HG02938 (cell line): ENCODE measurements at regions not wholly inside any gene's neighbourhood (a gene's known extent, or its start where the extent isn't known, plus 50 kb on each side); places are given as distances from the start of the nearest gene placed in this dataset.

Source experiments
- ATAC-seq: cut with Tn5 transposase; IDR thresholded peaks from one replicate; pipeline ENCODE4 v1.9.1; 2021; ENCODE audit warnings: mild to moderate bottlenecking, moderate library complexity; ENCODE audit not compliant: unreplicated experiment

DNA sequence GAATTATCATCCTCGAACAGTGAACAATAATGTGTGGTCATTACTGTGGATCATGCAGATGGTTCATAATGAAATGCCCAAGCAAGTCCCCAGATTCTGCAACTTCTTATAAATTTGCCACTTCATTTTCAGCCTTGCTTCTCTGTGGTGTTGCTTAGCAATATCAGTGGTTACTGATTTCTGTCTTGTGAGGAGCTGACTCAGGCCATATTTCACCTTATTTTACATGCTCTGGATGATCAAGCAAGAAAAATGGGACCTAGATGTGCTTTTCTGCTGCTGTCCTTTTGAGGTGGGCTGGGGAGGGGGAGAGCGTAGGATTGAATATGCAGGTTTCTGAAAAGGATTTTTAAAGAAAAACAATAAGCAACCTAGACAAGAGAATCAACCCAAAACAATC lies 188.3 kb downstream of the SLC24A2 start:
- ATAC-seq, result no peak

DNA sequence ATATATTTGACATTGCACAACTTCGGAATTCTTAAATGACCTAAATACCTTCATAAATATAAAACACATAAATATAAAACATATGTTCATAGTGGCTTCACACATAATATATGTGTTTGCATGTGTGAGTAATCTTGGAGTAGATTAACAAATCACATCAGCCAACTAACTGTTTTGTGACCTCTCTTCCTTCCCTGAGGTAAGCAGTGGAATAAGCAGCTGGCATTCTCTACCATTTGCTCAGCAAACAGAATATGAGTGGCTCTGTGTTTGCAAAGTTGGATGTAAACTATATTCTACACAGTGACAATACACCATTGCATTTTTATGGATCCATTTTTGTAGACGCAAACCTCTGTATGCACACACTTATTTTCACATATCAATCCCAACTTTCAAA lies 189.9 kb downstream of the ACER2 start:
- ATAC-seq, result no peak

DNA sequence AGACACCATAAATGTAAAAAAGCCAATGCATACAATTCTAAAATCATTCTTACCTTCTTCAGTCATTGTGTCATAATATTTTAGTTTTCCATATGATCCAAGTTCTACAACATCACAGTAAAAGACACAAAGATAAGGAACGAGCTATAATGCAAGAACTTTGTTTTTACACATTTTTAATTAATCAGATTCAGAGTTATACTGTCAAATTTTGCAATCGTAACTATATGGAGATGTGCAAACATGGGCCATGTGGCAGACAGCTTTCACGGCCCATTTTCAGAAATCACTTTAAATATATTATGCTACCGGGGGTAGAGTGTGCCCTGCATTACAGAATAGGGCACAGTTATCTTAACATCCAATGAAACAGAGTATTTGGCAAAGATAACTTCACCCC lies 188.4 kb downstream of the ACER2 start:
- no peak for ATAC-seq

DNA sequence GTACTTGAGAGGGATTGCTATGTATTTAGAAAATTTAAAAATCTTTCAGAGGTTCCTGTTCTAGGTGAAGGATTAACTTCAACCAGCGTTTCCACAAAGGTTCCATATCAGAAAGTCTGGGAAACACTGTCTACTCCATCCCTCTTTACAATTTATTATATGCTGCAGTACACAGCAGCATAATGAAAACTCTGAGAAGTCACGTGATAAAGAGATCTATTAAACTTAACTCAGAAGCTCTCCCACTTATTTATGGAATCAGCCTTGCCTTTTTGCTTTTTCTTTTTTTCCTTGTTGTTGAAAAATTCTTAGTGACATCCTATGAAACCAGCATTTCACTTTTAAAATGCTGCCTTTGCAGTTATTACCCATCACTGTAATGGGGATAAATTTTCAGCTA lies 186.2 kb downstream of the ACER2 start:
- no peak for ATAC-seq

DNA sequence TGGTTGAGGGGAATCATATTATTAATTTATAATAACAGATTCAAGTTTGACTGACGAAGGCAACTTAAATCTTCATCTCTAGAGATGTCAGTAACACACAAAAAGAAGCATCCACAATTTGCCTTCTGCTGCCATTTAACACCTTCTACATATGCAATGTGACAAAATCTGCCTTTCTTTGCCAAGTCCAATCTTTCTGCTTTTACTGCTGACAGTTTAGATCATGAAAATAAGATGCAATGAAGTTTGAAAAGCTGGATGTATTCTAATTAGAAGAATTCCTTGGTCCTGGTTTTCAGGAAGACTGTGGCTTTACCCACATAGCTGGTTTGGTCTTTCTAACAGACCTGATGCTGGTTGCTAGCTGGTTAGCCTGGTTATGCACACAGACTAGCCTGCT lies 178.9 kb downstream of the ACER2 start:
- no peak for ATAC-seq

DNA sequence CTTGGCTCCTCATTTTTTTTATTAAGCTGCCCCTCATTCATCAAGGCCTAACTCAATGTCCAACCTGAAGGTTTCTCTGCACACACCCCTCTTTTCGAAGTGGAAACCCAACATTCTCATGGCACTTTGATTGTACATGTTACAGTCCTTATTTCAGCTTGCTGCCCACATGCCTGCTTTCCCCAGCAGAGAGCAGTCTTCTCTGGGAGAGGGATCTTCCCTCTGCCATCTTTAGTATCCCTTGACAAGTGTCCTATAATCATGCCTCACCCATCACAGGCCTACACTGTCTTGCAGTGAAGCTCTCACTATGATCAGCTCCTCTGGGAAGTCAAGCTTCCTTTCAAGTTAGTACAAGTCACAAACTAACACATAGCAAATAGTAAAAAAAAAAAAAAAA lies 175.1 kb downstream of the ACER2 start:
- no peak for ATAC-seq

DNA sequence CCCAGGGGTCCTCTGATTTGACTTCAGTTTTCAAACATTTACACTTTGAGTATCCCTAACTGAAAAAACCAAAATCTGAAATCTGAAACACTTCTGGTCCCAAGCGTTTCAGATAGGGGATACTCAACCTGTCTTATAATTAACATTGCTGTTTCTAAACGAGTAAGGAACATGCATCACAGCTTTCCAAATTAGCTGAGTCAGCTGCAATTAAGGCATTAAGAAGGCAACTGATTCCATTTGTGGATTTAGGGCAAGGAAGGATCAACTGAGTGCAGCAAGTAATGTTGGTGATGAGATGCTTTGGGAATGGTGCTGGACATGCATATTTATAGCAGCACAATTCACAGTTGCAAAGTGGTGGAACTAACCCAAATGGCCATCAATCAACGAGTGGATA lies 168.6 kb downstream of the ACER2 start:
- no peak for ATAC-seq

DNA sequence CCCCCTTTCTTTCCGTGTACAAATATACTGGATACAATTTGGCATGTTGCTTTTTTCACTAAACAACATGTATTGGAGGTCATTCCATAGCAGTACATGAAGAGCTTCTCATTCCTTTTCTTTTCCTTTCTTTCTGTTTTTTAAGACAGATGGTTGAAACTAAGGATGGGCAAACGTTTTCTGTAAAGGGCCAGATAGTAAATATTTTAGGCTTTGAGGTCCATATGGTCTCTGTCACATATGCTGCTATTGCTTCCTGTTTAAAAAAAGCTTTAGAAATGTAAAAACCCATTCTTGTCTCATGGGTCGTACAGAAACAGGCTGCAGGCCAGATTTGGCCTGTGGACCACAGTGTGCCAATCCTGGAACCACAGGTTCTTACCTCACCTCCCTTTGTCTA lies 160.1 kb downstream of the ACER2 start:
- no peak for ATAC-seq

DNA sequence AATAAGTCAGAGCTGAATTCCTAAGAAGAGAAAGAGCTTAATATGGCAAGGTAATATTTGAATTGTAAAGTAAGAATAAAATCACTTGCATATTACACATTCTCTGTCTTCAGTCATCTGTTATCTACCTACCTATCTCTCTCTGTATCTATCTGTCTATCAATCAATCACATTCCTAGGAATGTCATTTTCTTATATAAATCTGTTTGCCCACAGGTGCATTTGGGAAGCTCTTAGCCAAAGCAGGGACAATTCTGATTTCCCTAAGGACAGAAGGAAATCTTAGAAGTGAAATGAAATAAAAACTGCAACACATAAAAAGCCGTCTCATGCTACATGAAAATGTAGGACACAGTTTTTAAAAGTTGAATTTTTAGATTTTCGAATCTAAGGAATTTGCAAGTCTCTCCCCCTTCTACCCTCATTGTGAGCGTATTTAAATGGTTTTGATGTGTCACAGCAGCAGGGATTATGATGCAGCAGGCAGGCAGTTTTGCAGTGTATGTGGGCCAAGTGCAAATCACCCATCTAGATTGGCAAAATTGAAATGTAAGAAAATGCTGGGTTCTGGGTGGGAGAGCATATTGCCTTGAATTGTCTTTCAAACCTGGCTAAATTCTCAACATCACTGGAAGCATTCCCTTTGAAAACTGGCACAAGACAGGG lies 155.7 kb downstream of the ACER2 start:
- ATAC-seq, result no peak

DNA sequence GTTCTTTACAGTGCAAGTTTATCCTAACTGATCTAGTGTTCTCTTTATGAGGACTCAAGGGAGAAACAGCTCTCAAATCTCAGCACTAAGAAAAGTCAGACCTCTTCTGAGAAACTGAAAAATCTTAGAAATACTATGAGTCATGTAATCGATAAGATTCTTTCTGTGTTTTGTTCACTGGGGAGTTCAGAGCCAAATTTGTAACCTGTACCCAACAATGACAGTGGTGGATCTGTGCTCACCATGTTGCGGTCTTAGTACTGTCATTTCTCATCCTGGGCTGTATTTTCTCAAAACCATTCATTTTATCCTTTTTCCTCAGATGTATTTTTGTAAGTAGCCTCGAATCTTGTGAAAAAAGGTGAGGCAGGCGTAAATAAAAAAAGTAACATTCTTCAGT lies 146.4 kb downstream of the ACER2 start:
- ATAC-seq, result no peak

DNA sequence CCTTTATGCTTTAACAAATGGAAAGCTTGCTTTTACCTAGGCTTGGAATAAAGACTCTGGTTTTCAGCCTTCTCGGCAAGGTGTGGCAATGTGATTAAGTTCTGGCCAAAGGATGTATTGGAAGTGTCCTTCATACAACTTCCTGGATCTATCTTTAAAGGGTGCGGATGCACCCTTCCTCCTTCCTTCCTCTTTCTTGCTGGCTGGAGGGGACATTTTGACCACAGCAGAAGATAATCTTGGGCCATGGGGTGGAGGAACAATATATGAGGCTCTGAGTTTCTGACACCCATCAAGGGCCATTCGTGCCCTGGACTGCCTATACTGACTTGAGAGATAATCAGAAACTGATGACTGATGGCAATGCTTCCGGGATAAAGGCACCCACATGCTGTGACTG lies 145.7 kb downstream of the ACER2 start:
- ATAC-seq, result no peak

DNA sequence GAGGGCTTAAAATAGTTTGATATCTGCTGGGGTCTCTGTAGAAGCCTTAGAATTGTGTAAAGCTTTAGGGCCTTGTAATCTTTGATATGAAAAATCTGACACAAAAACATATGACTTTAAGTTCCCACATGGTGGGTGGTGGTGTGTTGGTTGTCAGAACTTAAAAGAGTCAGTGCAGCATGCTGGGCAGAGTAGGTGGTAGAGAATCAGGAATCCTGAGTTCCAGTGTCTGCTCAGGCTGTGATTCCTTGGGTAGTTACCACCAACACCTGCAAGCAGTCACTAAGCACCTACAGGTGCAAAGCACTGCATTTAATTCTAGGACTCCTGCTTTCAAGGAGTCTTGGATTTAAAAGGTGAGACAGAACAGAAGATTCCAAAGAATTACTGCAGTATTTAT lies 144.6 kb downstream of the ACER2 start:
- ATAC-seq, result no peak

DNA sequence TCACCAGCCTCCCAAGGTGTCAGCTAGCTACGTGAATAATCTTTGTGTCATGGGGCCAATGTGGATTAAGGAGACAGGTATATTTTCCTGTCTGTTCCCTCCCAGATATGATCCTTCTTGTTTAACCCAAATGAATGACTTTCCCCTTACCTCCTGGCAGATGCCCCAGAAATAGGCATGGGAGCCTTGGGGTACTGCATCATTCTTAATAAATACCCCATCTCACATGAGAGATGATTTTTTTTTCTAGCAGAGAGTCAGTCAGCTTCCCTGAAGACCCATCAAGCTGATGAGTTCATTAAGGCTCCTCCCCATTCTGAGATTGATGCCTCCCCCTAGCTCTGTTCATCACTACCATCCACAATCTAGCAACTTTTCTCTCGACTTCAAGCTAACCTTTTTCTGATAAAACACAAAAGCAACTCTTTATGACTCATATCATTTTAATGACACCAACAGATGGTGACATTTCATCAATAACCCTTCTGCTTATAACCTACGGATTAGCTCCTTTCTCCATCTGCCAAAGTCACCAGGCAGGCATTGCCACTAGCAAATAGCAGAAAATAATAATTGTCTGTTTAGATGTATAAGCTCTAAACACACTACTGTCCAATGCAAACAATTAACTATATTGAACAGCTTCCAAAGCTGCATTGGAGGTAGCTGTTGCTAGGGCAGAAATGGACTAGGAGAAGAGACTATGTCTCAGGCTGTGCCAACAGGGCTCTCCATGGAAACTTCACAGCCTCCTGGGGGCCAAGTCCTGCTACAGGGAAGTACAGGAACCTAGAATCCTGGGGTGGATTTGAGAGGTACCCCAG lies 143.7 kb downstream of the ACER2 start:
- ATAC-seq, result no peak

DNA sequence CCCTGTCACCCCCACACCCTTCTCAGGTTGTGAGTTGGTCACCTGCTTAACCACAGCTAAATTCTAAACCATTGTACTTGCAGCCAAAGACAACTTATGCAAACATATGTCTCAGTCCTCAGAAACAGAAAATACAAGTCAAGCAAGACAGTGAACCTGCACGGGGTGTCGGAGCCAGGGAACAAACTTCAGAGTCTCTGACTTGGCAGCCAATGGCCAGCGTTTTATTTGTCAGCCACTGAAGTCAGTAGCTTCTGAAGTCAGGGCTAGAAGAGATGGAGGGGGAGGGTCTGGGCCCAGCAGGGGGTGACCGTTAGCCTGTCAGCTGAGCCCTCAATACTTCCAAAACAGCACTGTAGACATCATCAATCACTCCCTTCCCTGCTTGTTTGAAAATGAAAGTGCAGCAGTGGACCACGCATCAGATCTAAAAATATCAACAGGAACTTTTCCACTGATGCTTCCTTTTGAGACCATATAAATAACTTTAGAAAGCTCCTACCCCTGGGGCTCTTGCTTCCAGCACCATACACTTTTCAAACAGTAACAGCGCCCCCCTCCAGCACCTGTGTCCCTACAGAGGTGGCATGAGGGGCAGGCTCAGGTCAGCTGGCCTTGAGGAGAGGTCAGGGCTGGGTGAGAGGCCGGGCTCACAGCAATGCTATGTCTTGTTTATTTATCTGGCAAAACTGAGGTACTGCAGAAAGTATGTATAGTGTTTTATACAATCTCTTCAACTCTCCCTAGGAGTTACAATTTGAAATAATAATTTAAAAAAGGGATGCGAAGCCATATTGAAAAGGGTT lies 142.5 kb downstream of the ACER2 start:
- peak; percentile 51 for ATAC-seq

DNA sequence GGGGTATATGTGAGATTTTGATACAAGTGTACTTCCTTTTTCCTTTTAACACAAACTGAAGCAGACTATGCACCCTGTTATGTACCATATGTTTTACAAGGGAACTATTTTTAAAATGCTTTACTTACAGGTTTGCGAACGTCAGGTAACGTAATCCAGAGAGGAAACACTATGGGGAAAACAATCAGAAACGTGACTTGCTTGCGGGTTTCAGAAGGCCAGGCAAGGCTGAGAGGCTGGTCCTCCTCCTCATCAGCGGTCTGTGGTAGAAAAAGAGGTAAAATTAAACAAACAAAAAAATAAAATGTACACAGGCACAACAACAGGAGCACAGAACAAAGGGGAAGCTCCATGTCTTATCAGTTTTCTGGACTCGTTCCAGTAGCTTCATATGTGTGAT lies 141.2 kb downstream of the ACER2 start:
- no peak for ATAC-seq

DNA sequence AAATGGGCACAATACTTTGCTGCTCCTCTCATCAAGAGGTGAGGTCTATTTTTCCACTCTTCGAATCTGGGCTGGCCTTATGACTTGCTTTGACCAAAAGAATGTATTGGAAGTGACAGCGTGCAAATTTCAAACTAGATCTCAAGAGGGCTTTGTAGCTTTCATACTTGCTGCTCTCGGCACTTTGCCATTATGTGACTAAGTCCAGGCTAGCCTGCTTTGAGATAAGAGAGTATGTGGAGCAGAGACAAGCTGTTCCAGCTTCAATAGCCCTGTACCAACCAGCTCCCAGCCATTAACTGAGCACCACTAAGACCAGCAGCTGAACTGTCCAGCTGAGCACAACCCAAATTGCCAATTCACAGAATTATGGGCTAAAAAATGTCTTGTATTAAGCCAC lies 124.6 kb downstream of the ACER2 start:
- no peak for ATAC-seq

DNA sequence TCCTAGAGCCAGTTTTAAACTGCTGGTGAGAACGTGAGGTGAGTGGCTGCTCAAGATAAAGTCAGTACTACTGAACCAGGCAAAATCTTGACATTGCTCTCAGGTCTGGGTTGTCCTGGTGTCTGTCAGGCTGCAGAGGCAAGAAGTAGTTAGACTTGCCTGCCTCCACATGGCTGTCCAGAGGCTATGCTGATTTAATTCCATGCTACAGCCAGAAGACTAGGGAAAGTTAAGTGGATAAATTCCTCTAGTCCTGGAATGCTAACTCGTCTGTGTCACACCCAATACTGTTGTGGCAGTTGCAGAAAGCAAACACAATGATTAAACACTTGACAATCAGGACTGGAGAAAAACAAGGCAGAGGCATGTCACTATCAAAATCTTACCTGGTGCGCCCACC lies 118.9 kb downstream of the ACER2 start:
- no peak for ATAC-seq

DNA sequence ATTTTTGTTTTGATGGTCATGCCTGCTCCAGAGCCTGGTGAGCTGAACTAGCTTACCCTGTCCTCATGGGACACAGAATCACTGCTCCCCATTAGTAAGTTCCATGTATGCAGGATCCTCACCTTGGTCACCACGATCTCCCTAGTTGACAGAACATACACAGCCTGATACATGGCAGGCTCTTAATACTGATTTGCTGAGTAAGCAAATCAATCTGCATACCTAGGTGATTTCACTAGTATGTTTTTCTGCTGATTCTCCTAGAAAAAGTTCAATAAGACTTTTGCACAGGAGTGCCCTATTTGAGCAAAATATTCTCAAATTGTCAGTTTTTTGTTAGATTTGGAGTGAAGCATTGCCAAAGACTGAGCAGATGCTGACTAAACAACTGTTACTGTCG lies 113.7 kb downstream of the ACER2 start:
- ATAC-seq, result no peak

DNA sequence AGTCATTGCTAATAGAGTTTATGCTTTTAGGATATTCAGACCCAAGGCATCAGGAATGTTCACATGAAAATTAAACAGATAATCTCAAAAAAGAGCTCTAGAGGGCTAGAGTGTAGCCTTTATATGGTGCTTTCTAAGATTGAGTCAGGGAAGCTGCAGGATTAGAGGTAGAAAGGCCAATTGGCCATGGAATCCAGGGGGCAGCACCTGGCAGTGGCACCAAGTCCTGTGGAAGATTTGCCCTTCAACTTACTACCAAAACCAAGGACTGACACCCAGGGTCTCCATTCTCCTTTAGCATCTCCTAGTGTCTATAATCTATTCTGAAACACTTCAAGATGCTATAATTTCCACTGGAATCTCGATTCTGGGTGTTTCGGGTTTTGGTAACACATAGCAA lies 112.4 kb downstream of the ACER2 start:
- no peak for ATAC-seq

DNA sequence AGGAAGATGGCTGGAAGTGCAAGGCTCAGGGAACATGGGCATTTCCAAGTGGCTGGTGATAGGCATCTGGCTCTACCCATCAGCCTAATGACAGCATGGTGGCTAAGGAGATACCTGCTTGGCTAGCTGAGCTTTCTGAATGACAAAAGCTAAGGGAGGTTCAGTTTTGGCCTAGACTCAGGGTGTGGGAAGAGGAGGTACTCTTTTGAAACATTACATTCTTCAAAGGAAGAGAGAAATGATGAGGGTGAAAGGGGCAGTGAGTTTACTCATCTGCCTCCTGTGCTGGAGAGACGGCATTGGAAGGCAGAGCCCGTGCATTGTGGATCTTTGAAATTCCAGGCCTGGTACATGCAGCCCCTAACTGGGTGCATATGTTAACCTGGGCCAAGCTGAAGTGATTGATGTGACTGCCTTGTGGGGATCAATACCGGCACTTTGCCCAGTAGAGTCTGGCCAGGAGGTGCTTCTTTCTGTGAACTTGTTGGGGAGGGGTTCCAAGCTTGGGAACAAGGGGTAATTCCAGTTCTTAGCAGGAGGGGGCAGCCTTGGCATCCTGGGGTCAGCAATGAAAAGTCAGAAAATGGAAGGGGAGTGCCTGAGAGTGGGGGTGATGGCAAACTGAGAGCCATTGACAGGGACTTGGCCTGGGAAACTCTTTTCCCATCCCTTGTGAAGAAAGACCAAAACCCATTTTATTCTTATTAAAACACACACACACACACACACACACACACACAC lies 108.6 kb downstream of the ACER2 start:
- no peak for ATAC-seq

DNA sequence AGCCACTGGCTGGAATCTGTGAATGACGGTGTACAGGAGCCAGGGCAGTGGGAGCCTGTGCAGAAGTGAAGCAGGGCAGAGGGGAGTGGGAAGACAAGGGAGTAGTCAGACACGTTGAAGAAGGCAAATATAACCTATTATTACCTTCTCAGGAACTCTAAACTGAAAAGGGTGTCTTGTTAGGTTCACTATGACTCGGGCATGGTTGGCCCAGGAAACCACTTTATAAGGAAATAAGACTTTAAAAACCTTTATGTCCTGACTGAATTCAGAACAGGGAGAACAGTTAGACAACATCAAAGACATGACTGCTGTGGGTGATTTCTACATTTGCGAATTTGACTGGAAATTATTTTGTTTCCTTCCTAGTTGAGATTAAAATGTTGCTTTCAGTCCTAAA lies 107.5 kb downstream of the ACER2 start:
- ATAC-seq, result no peak
